ENCODE measurements at regions not wholly inside any gene's neighbourhood (a gene's known extent, or its start where the extent isn't known, plus 50 kb on each side); places are given as distances from the start of the nearest gene placed in this dataset.

- intact Hi-C loops (cut with micrococcal nuclease), result no loop called here
Measured at GRCh38 chr13:44088991-44089413, 209.3 kb downstream of the LACC1 start.

DNA sequence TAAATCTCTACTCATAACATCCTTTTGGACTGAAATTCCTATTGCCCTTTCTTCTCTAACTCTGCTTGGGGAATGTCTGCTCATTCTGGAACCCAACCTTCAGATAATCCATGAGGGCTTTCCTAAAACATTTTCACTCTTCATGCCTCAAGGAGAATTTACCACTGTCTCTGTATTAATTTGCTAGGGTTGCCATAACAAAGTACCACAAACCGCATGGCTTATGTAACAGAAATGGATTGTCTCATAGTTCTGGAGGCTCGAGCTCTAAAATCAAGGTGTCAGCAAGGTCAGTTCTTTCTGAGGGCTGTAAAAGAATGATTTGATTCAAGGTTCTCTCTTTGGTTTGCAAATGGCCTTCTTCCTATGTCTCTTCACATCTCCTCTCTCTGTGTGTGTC lies 209.7 kb downstream of the LACC1 start:
- intact Hi-C loops (cut with micrococcal nuclease), result no loop called here

GRCh38 chr13:44092078-44092970 lies 212.6 kb downstream of the LACC1 start:
- intact Hi-C loops (cut with micrococcal nuclease), result no loop called here

GRCh38 chr13:44093607-44094564 lies 214.2 kb downstream of the LACC1 start:
- intact Hi-C loops (cut with micrococcal nuclease), result no loop called here

DNA sequence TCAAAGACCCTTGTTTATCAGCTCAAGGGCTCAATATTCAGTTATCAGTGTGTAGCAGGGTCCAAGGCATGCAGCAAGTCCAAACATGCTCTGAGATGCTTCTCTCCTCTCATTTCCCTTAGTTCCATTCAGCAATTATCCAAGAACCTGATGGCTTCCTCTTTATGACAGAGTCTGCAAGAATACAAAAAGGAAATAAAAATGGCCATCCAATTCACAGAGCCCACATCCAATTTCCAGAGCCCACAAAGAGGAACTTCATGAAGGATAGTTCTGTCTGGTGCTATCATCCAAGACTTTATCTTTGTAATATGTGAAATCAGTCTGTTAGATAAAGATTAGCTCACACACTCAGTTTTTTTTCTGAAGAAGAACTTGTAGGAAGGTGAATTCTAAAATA lies 217.2 kb downstream of the LACC1 start:
- intact Hi-C loops (cut with micrococcal nuclease), result no loop called here

GRCh38 chr13:44098559-44098958 lies 218.9 kb downstream of the LACC1 start:
- intact Hi-C loops (cut with micrococcal nuclease), result no loop called here

DNA sequence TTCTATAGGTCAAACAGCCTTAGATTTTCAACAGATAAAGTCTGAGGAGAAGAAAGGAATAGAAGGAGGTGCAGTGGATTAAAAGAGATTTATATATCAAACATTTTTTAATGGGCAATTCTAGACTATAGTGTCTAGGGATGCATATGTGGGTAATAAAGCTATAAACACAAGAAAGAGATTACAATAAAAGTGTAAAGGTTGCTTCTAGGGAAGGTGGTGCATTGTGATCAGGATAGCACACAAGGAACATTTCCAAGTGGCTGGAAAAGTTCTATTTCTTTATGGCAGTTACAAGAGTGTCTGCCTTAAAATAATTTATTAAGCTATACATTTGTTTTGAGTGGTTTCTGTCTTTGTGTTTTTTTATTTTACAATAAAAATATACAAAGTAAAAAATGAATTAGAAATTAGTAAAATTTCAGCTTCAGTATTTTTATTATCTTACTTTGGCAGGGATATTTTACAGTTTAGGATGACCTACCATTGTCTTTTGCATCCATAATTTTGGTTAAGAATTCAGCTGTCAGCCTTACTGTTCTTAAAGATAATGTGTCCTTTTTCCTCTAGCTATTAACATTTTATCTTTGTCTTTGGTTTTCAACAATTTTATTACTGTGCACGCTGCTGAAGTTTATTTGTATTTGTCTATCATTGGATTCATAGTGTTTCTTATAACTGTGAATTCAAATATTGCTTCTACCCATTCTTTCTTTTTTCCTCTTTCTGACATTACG lies 221.8 kb downstream of the LACC1 start:
- intact Hi-C loops (cut with micrococcal nuclease), result no loop called here

- intact Hi-C loops (cut with micrococcal nuclease), result no loop called here
Measured at GRCh38 chr13:44103429-44104196, 223.9 kb downstream of the LACC1 start.

- intact Hi-C loops (cut with micrococcal nuclease), result no loop called here
Measured at GRCh38 chr13:44104197-44104490, 224.4 kb downstream of the LACC1 start.

- intact Hi-C loops (cut with micrococcal nuclease), result no loop called here
Measured at GRCh38 chr13:44104969-44105368, 225.3 kb downstream of the LACC1 start.

- intact Hi-C loops (cut with micrococcal nuclease), result no loop called here
Measured at GRCh38 chr13:44106266-44107152, 226.8 kb downstream of the LACC1 start.

DNA sequence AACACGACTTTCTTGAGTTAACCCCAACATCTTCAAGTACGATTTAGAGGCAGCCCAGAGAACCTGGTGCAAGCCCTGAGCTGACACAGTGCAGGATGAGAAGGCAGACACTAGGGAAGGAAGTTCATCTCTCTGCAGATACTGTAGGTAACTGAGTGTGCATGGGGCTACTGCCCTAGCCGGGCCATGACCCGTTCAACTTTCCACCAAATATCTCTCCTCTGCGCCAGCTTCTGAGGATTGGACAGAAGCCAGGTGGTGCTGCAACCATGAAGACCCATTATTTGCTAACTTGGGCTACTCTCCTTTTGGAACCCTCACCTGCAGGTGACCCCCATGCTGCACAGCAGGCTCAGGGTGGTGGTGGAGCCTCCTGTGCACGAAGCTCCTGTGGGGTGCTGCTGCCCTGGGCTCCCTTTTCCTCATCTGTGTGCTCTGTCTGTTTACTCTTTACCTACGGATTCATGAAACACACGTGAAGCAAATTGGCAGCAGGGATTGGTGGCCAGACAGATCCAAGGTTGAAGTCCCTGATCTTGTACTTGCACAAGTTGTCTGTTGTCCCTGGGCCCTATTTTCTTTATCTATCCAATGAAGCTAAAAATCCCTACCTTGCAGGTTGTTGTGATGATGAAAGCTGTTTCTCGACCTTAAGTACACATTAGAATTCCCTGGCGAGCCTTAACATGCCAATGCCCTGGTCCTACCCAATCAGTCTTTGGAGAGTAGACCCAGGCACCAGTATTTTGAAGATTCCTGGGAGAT lies 227.8 kb downstream of the LACC1 start:
- intact Hi-C loops (cut with micrococcal nuclease), result no loop called here

DNA sequence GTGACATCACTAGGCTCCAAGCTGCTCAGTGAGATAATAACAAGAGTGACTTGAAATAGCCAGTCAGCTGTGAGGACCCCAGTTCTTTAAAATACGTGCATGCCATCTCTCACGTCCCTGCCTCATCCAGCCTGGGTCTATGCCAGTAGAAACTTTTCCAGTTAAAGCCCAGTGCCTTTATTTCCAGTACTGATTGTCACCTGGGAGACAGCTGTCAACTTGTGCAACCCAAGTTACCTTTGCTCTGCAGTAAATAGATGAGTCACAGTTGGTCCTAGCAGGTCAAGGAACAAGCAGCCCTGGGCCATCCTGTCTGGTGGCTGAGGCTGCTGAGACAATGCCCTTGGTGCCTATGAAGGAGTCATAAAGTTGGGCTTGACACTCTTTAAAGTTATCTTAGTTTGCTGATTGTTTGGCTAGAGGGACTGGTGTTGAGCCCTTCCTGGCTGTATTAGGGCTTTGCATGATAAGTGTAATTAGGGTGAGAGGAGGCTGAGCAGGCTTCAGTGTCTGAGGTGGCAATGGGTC lies 228.7 kb downstream of the LACC1 start:
- intact Hi-C loops (cut with micrococcal nuclease), result no loop called here

DNA sequence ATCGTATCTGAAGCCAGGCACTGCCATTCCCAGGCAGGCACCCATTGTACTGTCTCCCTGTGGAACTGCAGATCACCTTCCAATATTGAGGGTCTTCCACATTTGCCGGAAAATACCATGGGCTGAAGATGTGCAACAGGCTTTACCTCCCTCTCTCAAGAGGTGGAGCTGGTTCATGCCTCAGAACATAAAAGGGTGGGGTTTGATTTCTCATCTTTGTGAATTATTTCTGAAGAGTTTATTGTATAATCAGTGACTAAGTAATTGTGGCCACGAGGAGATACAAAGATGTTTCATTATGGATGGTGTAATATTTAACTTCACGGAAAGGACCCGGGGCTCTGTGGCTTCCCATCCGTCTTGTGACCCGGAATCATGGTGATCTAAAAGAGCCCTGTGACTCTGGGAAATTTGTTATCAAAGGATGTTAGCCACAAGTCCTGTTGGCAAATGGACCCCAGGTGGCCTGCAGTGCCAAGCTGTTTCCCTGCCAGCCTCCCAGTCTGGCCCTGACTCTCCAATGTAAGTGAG lies 230.5 kb downstream of the LACC1 start:
- intact Hi-C loops (cut with micrococcal nuclease), result no loop called here

DNA sequence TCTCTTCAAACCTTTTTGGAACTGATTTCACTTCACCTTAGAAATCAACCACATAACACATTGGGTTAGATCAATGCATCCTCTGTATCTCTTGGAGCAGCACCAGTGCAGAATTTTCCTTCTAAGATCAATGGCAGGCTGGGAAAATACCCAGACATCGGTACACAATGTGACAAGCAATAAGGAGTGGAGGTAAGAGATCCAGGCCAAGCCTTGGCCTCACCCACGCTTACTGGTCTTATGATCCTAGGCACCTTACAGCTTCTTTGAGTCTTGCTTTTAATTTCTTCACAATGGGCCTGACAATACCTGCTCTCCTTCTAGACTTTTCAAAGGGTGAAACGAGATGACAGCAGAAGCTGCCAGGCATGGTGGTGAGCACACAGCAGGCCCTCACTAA lies 232.0 kb downstream of the LACC1 start:
- intact Hi-C loops (cut with micrococcal nuclease), result no loop called here

DNA sequence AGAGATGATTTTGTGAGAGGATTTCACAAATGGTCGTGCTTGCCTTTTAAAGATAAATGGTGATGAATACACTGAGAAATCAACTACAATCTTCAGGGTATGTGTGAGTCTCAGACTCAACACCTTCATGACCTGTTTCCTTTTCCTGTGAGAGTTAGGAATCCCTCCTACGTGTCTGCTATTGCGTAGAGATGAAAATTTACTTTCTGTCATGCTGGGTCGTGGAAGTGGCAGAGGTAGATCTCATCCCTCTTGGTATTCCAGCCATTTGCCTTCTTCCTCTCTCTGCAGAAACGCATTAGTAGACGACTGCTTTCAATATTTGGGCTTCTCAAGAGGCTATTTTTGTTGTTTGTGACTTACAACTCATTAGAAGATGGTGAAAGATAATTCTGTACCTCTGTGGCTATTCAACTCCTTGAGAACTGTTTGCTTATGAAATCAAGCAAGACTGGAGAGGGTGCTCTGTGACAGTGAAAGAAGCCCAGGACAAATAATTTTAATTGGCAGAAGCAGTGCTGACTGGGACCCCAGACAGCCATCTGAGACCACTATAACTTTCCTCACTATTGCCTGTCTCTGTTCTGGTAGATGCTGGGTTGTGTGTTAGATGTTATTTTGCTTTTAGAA lies 233.1 kb downstream of the LACC1 start:
- intact Hi-C loops (cut with micrococcal nuclease), result no loop called here

DNA sequence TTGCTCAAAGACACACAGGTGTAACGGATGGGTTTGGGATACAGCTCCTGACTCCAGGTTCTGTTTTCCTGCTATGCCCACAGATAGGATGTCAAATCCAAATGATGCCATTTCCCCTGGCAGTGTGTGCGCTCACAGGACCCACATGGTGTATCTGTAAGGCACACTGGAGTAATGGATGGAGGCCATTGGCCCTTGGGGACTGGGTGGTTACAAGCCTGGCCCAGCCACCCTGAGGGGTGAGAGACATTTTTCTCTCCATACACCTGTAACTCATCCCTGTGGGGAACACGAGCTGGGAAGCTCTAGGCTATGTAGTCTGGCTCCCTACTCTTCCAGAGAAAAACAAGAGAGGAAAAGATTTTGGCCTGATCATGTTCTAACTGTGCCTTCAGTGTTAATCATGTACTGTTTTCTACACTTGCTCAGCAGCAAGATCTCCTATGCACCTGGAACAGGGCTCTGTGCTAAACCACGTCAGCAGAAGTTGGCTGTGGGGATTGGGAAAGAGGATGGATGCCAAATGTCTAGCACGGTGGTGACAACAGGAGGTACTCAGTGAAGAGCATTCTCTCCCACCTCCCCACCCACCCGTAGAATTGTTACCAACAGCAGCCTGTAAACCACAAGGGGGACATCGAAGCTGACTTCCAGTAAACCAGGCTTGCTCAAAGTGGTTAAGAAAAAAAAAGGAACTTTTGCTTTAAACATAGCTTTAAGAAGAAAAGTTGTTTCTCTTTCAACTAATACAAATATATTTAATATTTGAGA lies 237.0 kb downstream of the LACC1 start:
- intact Hi-C loops (cut with micrococcal nuclease), result no loop called here

Data from T-helper 2 cell treated with Interferon-gamma antibody and Interleukin-4, amounts not matched to agents 100 ng/mL and 5 ng/mL, for 36 hours (primary cell).